Neuronal stem cell (in vitro differentiated cells): ENCODE measurements at regions not wholly inside any gene's neighbourhood (a gene's known extent, or its start where the extent isn't known, plus 50 kb on each side); places are given as distances from the start of the nearest gene placed in this dataset.

Source experiments
- DNase-seq: peaks from one replicate; pipeline ENCODE4 v3.0.0-alpha.2; 2013; ENCODE audit warnings: low spot score
- H2AFZ ChIP-seq: one replicate; pipeline ENCODE4 v1.6.1; 2013; ENCODE audit warnings: mild to moderate bottlenecking, low read length, inconsistent platforms
- H2AK5ac ChIP-seq: 2 replicates; pipeline ENCODE4 v1.6.1; 2013; ENCODE audit warnings: low read depth, mild to moderate bottlenecking, inconsistent platforms, low read length, moderate library complexity, mixed read lengths
- H2BK120ac ChIP-seq: 2 replicates; pipeline ENCODE4 v1.6.1; 2013; ENCODE audit warnings: low read depth, mild to moderate bottlenecking, inconsistent platforms, low read length, moderate library complexity, mixed read lengths
- H2BK12ac ChIP-seq: one replicate; pipeline ENCODE4 v1.6.1; 2013; ENCODE audit warnings: low read length, inconsistent platforms
- H2BK15ac ChIP-seq: 2 replicates; pipeline ENCODE4 v1.6.1; 2013; ENCODE audit warnings: mild to moderate bottlenecking, low read length, inconsistent platforms, mixed read lengths
- H2BK5ac ChIP-seq: one replicate; pipeline ENCODE4 v1.6.1; 2013; ENCODE audit warnings: inconsistent platforms, mild to moderate bottlenecking, low read length, moderate library complexity
- H3K14ac ChIP-seq: one replicate; pipeline ENCODE4 v1.6.1; 2013; ENCODE audit warnings: low read length, inconsistent platforms
- H3K18ac ChIP-seq: 2 replicates; pipeline ENCODE4 v1.6.1; 2013; ENCODE audit warnings: low read length, inconsistent platforms
- H3K23ac ChIP-seq: 2 replicates; pipeline ENCODE4 v1.6.1; 2013; ENCODE audit warnings: low read depth, mild to moderate bottlenecking, mixed read lengths, low read length, inconsistent platforms; ENCODE audit not compliant: poor library complexity
- H3K27ac ChIP-seq: replicated peaks from 3 replicates; pipeline ENCODE4 v1.5.1; 2013; ENCODE audit warnings: low read length, inconsistent platforms
- H3K27me3 ChIP-seq, 3 experiments: 2 replicates each; pipeline ENCODE4 v1.6.1; 2013; ENCODE audit warnings: low read length in 3 of 3, mild to moderate bottlenecking in 2 of 3, inconsistent platforms in 1 of 3, low read depth in 1 of 3, mixed read lengths in 1 of 3, moderate library complexity in 1 of 3; ENCODE audit not compliant: control insufficient read depth in 3 of 3, insufficient read depth in 3 of 3
- H3K36me3 ChIP-seq, 2 donors: replicated peaks in 1 of 2; 2 replicates each; pipeline ENCODE4 v1.6.1; 2013; ENCODE audit warnings: low read length in 2 of 2; ENCODE audit not compliant: control insufficient read depth in 2 of 2, insufficient read depth in 2 of 2
- H3K4ac ChIP-seq: 2 replicates; pipeline ENCODE4 v1.6.1; 2013; ENCODE audit warnings: inconsistent platforms, mild to moderate bottlenecking, low read length, moderate library complexity
- H3K4me1 ChIP-seq, 2 donors: 1 replicate in 1 of 2; 2 replicates in 1 of 2; pipeline ENCODE4 v1.6.1; 2013; ENCODE audit warnings: low read length in 2 of 2, low read depth in 1 of 2; ENCODE audit not compliant: control insufficient read depth in 2 of 2, insufficient read depth in 1 of 2
- H3K4me2 ChIP-seq: one replicate; pipeline ENCODE4 v1.6.1; 2013; ENCODE audit warnings: mild to moderate bottlenecking, low read length, inconsistent platforms; ENCODE audit not compliant: insufficient read depth, poor library complexity, severe bottlenecking
- H3K4me3 ChIP-seq, 2 donors: 2 replicates each; pipeline ENCODE4 v1.5.1; 2013; ENCODE audit warnings: low read length in 2 of 2, mild to moderate bottlenecking in 2 of 2, inconsistent platforms in 1 of 2, moderate library complexity in 1 of 2
- H3K79me1 ChIP-seq: one replicate; pipeline ENCODE4 v1.6.1; 2013; ENCODE audit warnings: low read depth, mild to moderate bottlenecking, inconsistent platforms, low read length, moderate library complexity
- H3K9ac ChIP-seq: one replicate; pipeline ENCODE4 v1.6.1; 2013; ENCODE audit warnings: mild to moderate bottlenecking, low read depth, low read length, inconsistent platforms; ENCODE audit not compliant: poor library complexity
- H3K9me3 ChIP-seq, 2 donors: replicated peaks in 1 of 2; 2 replicates each; pipeline versions ENCODE3 to v1.6.1; 2013; ENCODE audit warnings: low read length in 2 of 2, mild to moderate bottlenecking in 2 of 2, inconsistent platforms in 1 of 2, low read depth in 1 of 2, mixed read lengths in 1 of 2, moderate library complexity in 1 of 2; ENCODE audit not compliant: control insufficient read depth in 2 of 2, insufficient read depth in 1 of 2
- H4K8ac ChIP-seq: one replicate; pipeline ENCODE4 v1.6.1; 2013; ENCODE audit warnings: low read depth, mild to moderate bottlenecking, inconsistent platforms, low read length, moderate library complexity
- H4K91ac ChIP-seq: one replicate; pipeline ENCODE4 v1.6.1; 2013; ENCODE audit warnings: low read length, low read depth, mild to moderate bottlenecking, inconsistent platforms; ENCODE audit not compliant: poor library complexity
- WGBS, 2 donors: extraction: QIAGEN DNeasy Blood & Tissue Kit; methylation state at CpG; one replicate each; pipeline ENCODE4 v1.1.7; 2013; ENCODE audit warnings: missing lambda C conversion rate in 2 of 2, mixed read lengths in 1 of 2; ENCODE audit not compliant: insufficient read length in 2 of 2, insufficient replicate concordance in 1 of 2; ENCODE audit errors: extremely low coverage in 2 of 2; 5-methylcytosine and 5-hydroxymethylcytosine counted together

DNA sequence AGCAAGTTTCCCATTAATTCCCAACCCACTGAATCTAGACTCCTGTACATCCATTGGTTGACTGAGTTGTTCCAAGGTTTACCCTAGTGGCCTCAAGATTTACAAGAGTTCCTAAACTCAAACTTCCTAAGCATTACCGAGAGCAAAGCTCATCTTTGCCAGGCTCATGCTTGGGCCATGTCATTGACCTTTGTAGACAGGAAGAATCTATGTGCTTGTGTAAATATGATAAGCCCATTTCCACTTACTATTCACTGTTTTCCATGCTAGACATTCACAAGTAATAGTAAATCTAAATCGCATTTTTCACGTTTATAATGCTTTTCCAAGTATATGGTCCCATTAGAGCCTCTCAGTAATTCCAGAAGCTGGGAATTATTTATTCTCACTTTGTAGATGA is 534.5 kb upstream of the CLINT1 start:
- DNase-seq = no peak
- Histone ChIP-seq H4K91ac (no peak overlapping the region), H3K14ac (no peak overlapping the region), H3K9me3 (no peaks in the 10 kb centered on the region), H3K4ac (no peak overlapping the region), H3K27me3 (no peaks in the 10 kb centered on the region), H3K4me1 (no peaks in the 10 kb centered on the region), H3K23ac (no peak overlapping the region), H2BK15ac (no peak overlapping the region), H3K18ac (no peak overlapping the region), H2AK5ac (no peak overlapping the region), H3K27ac (no peak overlapping the region), H2BK12ac (no peak overlapping the region), H3K4me2 (no peak overlapping the region), H4K8ac (no peak overlapping the region), H2BK120ac (no peak overlapping the region), H3K9ac (no peak overlapping the region), H3K4me3 (no peak overlapping the region), H3K36me3 (no peaks in the 10 kb centered on the region), H2BK5ac (no peak overlapping the region), H3K79me1 (no peaks in the 10 kb centered on the region), H2AFZ (no peak overlapping the region)
- WGBS, 2 donors = no CpG with 5 or more reads among the region's 3 CpGs

DNA sequence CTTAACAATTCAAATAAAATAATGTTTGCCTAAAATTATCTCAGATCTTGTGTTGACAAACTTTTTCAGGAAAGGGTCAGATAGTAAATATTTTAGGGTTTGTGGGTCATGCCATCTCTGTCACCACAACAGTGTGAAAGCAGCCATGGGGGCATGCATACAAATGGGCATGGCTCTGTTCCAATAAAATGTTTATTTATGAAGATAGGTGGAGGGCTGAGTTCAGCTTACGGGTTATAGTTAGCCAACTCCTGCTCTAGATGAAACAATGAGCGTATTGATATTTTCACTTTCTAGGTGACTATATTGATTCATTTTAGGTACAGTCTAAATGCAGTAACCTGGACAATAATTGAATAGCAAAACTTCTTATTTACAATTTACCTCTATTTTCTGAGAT is 533.8 kb upstream of the CLINT1 start:
- Histone ChIP-seq H3K14ac (no peak overlapping the region), H2BK120ac (no peak overlapping the region), H2AK5ac (no peak overlapping the region), H4K8ac (no peak overlapping the region), H2BK5ac (no peak overlapping the region), H3K4me1 (no peaks in the 10 kb centered on the region), H3K4me3 (no peak overlapping the region), H4K91ac (no peak overlapping the region), H3K79me1 (no peaks in the 10 kb centered on the region), H2BK15ac (no peak overlapping the region), H3K9ac (no peak overlapping the region), H3K4me2 (no peak overlapping the region), H3K18ac (no peak overlapping the region), H3K27ac (no peak overlapping the region), H3K4ac (no peak overlapping the region), H3K27me3 (no peaks in the 10 kb centered on the region), H2AFZ (no peak overlapping the region), H3K9me3 (no peaks in the 10 kb centered on the region), H3K36me3 (no peaks in the 10 kb centered on the region), H3K23ac (no peak overlapping the region), H2BK12ac (no peak overlapping the region)
- no CpG with 5 or more reads among the region's 2 CpGs for WGBS, 2 donors
- no peak for DNase-seq

DNA sequence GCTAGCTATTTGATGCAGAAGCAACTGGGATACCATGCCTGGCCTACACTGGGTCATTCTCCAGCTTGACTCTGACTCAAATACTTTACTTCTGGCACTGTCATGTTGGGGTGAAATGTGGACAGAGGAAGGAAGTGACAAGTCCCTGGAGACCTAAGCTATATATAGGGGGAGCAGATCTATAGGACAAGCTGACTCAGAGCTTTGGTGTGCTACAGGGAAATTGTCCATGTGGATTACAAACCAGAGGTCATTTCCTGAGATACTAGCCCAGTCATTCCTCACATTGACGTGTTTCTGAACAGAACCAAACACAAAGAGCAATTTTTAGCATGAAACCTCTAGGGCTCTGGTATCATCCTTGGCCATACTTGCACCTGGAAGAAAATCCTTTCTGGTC is 531.6 kb upstream of the CLINT1 start:
- no peak for DNase-seq

DNA sequence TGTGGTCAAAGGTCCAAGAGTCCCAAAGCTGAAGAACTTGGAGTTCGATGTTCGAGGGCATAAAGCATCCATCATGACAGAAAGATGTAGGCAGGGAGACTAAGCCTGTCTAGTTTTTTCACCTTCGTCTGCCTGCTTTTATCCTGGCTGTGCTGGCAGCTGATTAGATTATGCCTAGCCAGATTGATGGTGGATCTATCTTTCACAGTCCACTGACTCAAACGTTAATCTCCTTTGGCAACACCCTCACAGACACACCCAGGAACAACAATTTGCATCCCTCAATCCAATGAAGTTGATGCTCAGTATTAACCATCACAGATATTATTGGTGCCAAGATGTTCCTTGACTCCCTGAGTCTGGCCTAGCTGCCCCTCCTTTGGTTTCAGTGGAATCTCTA is 530.8 kb upstream of the CLINT1 start:
- Histone ChIP-seq H2BK12ac (no peak overlapping the region), H2BK120ac (no peak overlapping the region), H3K4me3 (no peak overlapping the region), H2AK5ac (no peak overlapping the region), H3K9me3 (no peaks in the 10 kb centered on the region), H3K4me2 (no peak overlapping the region), H3K14ac (no peak overlapping the region), H3K4ac (no peak overlapping the region), H3K9ac (no peak overlapping the region), H4K8ac (no peak overlapping the region), H2BK15ac (no peak overlapping the region), H2BK5ac (no peak overlapping the region), H4K91ac (no peak overlapping the region), H3K79me1 (no peaks in the 10 kb centered on the region), H3K4me1 (no peaks in the 10 kb centered on the region), H2AFZ (no peak overlapping the region), H3K23ac (no peak overlapping the region), H3K18ac (no peak overlapping the region), H3K27ac (no peak overlapping the region), H3K36me3 (no peaks in the 10 kb centered on the region), H3K27me3 (no peaks in the 10 kb centered on the region)
- no peak for DNase-seq
- WGBS, 2 donors = no CpG with 5 or more reads among the region's 4 CpGs

More for the DNA sequence above, 531.6 kb upstream of the CLINT1 start:
- Histone ChIP-seq H3K27me3 (no peaks in the 10 kb centered on the region), H4K8ac (no peak overlapping the region), H2BK5ac (no peak overlapping the region), H3K9me3 (no peaks in the 10 kb centered on the region), H3K4me3 (no peak overlapping the region), H3K9ac (no peak overlapping the region), H2BK12ac (no peak overlapping the region), H2AK5ac (no peak overlapping the region), H3K27ac (no peak overlapping the region), H3K36me3 (no peaks in the 10 kb centered on the region), H3K4me1 (no peaks in the 10 kb centered on the region), H3K4me2 (no peak overlapping the region), H3K18ac (no peak overlapping the region), H2BK15ac (no peak overlapping the region), H4K91ac (no peak overlapping the region), H2AFZ (no peak overlapping the region), H3K79me1 (no peaks in the 10 kb centered on the region), H3K23ac (no peak overlapping the region), H2BK120ac (no peak overlapping the region), H3K14ac (no peak overlapping the region), H3K4ac (no peak overlapping the region)
- no CpG with 5 or more reads among the region's 1 CpG for WGBS, 2 donors
